Head of caudate nucleus (tissue), 42 donors: ENCODE measurements at regions not wholly inside any gene's neighbourhood (a gene's known extent, or its start where the extent isn't known, plus 50 kb on each side); places are given as distances from the start of the nearest gene placed in this dataset.
"Not testable (repeated sequence)": the region's sequence is repeated elsewhere in the genome, so short reads cannot be mapped to it uniquely, and the experiment has no call there.

Experiments
- DNase-seq, 42 donors: peaks; one replicate each; pipeline versions ENCODE4 v3.0.0 to v3.0.0-alpha.2; 2020 to 2021; ENCODE audit warnings: mixed read lengths in 7 of 42
- intact Hi-C: fragments of 100-400 bp; cut with DNase I; formaldehyde crosslinking; loops from one replicate; pipeline ENCODE4 v1.15.0; 2022

DNA sequence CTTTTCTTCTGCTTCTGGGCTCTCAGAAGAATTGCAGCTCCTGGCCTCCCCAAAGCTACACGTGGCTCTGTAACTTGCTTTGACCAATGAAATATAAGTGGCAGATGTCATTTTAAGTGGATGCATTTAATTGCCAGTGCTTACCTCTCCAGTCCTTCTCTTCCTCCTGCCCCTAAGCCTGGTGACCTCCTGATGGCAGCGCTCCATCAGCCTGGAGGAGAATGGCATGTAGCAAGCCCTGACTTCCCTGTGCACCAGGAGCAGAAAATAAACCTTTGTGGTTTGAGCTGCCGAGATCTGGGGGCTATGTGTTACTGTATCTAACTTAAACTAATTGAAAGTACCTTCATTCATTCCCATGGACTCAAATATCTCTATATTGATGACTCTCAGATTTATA lies 304.7 kb upstream of the CHRNA7 start:
- intact Hi-C loops, DNase-seq: not testable (repeated sequence)

DNA sequence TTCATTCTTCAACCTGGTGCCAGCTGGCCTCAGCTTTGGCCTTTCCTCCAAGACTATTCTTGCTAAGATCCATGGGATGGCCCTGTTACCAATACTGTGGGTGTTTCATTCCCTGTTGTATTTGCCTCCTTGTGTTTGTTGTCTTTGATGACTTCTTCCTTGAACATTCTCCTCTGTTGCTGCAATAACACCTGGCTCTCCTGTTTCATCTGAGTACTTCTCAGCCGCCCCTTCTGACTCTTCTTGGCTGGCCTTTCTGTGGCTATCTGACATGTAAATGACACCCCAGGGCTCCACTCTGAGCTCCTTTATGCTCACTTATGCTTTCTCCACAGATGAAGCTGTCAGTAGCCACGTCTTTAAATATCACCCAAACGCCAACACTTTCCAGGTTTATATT lies 302.7 kb upstream of the CHRNA7 start:
- intact Hi-C loops = no loop called here
- DNase-seq = no peak

DNA sequence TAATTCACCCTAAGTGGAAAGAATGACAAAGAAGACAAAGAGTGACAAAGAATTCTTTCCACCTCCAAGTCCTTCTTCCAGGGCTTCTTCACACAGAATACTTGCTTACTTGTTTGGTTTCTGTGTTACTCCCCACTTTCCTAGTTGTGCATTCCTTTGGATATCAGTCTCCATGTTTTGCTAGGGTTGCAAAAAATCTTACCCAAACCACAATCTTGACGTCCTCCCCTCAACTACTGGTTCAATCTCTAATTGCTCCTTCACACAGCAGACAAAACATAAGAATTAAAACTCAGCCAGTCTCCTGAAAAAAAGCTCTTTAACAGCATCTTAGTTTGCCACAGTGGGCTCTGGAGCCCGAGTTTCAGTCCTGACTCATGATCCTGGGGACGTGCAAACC lies 297.6 kb upstream of the CHRNA7 start:
- no peak for DNase-seq
- intact Hi-C loops = no loop called here

DNA sequence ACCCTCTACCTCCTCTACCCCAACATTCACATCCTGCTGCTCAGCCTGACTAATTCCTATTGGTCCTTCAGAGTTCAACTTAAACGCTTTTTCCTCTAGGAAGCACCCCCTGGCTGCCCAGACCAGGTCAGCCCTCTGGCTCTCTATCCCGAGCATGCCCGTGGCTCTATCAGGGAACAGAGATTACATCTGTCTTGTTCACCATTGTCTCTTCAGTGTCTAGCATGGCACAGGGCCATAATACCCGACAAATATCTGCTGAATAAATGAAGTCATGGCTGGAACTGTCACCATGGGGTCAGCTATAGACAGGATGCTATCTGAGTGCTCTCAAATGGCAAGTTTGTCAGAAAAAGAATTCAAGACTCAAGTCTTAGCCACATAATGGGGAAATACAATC lies 296.9 kb upstream of the CHRNA7 start:
- peak in 31 of 42 donors; percentile 13 to 81 (median 43) for DNase-seq

DNA sequence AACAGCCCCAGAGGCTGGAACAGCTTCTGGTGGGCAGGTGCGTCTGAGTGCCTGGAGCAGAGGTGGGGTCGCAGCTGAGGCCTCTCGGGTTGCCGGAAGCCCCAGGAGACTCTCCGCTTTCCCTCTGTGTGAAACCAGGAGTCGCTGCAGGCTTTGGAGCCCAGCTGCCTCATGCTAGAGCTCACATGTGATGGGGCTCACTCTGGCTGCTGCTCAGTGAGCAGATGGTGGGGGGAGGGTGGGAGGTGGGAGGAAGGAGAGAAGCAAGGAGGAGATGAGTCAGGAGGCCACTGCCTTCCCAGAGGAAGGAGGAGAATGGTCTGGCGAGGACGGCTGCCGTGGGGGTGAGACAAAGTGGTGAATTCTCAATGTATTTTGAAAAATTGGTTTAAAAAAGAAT lies 290.1 kb upstream of the CHRNA7 start:
- peak in 27 of 42 donors; percentile 11 to 76 (median 26) for DNase-seq
- intact Hi-C loops = no loop called here

More for the DNA sequence above, 296.9 kb upstream of the CHRNA7 start:
- intact Hi-C loops = no loop called here

DNA sequence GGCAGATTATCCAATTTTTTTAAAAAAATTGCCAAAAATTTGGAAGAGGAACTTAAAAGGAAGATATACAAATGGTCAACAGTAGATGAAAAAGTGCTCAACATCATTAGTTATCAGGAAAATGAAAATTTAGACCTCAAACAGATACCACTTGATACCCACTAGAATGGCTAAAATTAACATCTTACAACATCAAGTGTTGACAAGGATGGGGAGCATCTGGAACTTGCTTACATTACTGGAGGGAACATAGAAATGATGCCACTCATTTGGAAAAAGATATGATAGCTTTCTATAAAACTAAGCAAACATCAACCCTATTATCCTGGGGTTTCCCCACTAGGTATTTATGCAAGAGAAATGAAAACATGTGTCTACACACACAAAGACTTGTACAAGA lies 284.5 kb upstream of the CHRNA7 start:
- DNase-seq = no peak
- intact Hi-C loops = no loop called here

DNA sequence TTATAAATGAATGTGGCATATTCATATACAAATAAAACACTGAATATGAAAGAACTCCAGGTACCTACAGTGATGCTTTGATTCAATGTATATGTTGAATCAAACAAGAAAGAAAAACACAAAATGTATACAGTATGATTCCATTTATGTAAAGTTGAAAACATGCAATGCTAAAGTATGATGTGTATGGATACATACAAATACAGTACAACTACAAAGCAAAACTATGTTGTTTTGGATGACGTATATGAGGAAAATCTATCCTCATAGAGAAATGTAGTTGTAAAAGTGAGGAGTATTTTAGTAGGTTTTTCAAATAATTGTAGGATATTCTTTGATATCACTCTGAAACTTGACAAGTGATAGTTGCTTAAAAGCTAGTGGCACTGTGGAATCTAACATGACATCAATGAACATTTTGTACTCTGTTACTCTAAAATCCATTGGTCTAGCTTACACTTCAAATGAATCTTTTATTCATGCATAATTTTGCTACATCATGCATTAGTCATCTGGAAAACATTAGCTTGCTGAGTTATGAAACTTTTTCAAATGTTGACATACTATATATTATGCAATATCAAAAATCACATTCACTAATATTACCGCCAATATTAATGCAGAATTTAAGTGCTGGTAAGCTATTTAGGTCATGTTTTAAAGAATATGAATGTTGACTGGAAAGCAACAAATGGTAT lies 278.1 kb upstream of the CHRNA7 start:
- intact Hi-C loops = no loop called here
- DNase-seq = no peak

DNA sequence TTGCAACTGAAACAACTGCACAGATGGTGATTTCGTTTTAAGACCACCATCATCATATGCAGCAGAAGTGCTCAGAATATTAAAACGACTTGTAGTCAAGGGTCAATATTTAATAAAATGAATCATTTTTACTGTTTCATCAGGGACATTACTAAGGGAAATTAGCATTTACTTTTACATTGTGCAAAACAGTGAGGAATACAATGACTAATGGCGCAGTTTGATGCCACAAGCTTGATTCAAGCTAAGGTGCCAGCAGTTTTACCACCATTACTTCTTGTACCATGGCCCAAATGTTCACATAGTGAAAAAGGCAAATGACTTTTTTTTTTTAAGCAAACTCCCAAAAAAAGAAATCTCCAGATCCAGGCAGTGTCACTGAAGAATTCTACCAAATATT lies 277.4 kb upstream of the CHRNA7 start:
- intact Hi-C loops = no loop called here
- DNase-seq = no peak

DNA sequence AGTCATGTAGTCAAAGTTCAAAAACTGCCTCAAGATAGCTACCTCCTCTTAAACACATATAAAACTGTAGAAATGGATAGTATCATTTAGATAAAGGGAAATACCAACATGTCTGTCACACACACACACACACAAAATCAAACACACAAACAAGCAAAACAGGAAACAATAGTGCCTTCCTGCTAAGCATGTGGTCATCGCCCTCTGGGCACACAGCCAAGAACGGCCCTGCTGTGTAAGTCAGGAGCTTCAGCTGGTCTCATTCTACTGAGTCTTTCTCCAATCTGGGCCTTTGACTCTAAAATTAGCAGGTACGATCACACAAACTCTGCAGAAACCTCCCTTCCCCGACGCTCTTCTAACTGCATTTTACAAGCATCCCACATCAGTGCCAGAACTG lies 272.2 kb upstream of the CHRNA7 start:
- peak; percentile 37 to 96 (median 88) for DNase-seq
- intact Hi-C loops = no loop called here

DNA sequence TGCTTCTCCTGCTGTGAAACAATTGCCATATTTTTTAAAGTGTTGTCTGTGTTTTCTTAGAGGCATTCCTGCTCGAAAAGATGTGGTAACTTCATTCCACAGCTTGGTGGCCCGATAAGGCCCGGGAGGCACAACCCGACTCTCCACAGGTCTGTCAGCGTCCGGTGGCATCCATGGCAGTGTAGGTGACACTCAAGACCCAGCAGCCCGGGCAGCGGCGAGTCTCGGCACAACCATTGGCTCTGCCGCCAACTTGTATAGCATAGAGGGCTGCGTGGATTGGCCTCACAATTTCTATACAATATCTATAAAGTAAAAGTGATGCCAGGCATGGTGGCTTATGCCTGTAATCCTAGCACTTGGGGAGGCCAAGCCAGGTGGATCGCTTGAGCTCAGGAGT lies 262.3 kb upstream of the CHRNA7 start:
- intact Hi-C loops = no loop called here
- DNase-seq = no peak

DNA sequence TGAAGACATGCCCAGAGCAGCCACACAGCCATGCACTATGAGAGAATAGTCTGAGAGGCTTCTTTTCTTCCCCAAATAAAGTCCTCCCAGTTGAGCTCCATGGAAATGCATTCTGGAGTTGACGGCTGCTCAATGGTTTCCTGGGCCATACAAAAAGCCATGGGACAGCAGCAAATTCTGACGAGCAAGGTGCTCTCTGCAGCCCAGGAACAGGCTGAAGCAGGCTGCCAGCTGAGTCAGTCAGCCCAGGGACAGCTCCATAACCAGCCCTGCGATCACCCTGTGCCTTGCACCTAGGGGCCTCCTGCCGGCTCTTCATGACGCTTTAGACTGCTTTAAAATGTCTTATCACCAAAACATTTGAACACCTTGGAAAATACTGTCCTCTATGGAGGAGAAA lies 256.3 kb upstream of the CHRNA7 start:
- DNase-seq = no peak
- intact Hi-C loops = no loop called here

DNA sequence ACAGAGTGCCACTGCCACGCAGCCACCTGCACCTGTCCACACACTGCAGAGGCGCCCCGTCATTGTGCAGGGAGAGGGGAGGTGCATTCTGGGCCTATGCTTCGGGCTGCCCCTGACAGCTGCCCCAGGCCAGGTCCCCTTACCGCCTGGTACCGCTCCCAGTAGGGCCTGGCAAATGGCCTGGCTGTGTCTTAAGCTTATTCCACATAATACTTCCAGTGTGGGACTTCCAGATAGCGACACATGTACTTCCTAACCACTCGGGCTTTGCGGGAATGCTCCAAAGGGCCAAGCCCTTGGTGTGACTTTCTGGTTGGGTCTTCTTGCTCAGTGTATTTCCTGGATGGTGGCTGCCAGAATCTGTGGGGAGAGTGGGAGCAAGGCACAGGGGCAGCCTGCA lies 254.3 kb upstream of the CHRNA7 start:
- DNase-seq = peak in 6 of 42 donors; percentile 8 to 47 (median 38)

DNA sequence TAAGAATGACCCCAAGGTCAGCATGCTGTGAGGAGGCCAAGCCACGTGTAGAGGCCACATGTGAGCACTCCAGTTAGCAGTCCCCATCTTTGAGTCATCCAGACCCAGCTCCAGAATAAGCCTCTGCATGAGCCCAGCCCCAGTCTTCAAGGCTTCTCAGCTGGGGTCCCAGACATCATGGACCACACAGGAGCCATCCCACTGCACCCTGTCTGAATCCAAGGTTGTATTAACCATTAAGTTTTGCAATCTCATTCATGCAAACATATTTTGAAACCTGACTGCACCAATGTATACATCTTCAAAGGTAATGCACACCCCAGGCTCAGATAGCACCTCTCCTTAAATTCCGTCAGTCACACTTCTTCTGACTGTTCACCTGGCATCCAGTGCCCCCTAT lies 249.1 kb upstream of the CHRNA7 start:
- intact Hi-C loops = no loop called here
- no peak for DNase-seq

More for the DNA sequence above, 254.3 kb upstream of the CHRNA7 start:
- intact Hi-C loops = no loop called here

DNA sequence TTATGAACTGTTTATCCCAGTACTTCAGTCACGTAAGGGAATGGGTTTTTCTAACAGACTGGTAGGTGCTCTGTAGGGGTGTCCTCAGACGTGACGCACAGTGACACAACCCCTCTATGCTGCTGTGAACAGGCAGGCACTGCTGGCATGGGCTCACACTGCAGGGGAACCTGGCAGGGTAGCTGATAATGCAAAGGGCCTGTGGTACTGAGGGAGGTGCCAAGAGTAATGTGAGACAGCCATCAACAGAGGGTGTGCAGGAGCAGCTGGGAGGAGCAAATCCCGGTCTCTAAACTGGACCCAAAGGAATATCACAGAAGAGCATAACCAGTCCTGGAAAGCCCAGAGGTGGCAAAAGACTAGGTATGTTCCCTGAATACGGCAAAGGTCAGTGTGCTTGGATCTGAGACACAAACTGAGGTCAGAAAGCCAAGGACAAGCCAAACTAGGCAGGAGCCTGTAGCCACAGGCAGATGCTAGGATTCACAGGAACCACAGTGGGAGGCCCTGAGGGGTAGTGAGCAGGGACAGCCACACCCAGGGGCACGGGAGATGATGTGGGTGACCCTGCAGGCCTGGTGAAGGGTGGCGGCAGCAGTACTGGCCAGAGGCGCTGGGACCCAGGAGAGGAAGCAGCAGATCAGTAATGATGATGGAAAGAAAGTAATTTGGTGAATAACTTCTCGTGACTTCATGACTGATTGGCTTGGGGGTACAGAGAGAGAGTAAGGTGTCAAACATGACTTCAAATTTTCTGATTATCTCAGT lies 248.1 kb upstream of the CHRNA7 start:
- intact Hi-C loops = no loop called here
- peak in 1 of 42 donors; percentile 39 for DNase-seq

DNA sequence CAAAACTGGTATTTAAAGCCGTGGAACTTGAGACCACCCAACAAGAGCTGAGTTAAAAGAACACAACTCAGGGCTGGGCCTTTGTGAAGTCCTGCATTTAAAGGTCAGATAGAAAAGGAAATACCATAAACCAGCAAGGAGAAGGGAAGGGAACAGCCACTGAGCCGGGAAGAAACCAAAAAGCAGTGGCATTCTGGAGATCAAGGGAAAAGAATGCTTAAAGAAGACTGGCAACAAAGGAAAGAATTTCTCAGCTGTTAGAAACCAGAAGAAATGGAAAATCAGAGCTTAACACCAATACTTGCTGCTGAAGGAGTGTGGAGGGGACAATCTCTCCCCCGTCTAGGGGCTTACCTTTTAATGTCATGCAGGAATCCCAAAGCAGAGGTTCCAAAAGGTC lies 247.4 kb upstream of the CHRNA7 start:
- no peak for DNase-seq
- intact Hi-C loops = no loop called here

DNA sequence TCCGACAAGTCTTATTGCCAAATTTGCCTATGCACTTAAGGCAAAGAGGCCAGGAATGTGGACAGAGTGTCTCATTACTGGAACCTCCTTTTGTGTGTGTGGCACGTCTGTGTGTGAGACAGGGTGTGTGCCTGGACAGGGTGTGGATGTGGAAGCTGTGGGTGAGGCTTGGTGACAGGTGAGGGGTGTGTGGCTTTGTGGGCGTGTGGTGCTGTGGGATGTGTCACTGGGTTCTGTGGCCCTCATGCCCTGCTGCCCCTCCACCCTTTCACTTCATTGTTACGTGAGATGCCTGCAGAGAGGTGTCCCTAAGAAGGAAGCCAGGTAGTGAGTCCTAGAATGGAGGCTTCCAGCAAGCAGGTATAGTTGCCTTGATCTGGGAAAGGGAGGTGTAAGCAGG lies 244.0 kb upstream of the CHRNA7 start:
- DNase-seq = peak in 1 of 42 donors; percentile 10
- intact Hi-C loops = no loop called here

DNA sequence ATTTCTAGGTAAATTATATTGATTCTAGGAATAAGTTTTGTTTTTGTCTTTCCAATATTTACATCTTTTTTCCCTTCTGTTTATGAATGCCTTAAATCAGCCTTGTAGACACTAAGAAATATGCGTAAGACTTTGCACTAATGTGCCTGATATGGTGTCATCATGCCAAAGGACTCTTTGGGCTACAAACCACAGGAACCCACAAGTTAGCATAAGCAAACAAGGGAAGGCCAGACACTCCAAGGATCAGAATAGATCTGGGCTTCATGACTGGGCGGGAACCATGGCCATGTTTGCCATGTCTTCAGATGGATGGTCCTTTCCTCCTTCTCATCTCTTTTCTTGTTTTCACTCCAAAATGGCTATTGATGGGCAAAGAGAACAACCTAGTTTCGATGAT lies 242.2 kb upstream of the CHRNA7 start:
- intact Hi-C loops = no loop called here
- DNase-seq = no peak

DNA sequence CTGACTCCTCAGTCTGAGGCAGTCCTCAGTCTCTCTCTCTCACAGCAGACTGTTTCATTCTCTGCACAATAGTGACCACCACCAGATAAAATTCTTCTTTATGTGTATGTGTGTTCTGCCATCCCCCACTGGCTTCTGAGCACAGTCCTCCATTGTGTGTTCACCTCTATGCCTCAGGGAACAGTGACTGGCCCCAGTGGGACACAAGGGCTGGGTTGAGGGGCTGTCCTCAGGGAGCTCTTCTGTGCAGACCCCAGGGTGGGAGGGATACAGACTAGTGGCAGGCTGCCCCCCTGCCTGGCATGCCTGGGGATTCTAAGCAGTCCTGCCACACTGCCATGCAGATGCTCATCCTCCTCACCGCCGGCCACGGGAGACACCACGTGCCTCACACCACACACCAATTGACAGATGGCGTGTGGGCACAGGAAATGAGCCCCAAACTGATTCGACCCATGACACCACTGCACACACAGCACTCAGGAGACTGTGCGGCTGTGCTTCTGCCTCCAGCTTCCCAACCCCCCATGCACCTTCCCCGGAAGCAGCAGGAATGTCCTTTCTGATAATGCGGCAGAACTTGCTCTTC lies 237.6 kb upstream of the CHRNA7 start:
- DNase-seq = peak in 2 of 42 donors; percentile 14
- intact Hi-C loops = no loop called here

DNA sequence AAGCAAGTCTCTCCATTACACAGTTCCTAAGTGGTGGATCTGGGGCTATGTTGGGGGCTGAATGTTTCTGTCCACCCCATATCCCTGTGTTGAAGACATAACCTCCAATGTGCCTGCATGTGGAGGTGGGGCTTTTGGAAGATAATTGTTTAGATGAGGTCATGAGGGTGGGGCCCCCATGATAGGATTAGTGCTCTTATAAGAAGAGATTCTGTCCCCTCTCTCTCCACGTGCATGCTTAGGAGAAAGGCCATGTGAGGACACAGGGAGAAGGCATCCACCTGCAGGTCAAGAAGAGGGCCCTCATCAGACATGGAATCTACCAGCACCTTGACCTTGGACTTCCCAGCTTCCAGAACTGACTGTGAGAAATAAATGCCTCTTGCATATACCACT lies 231.0 kb upstream of the CHRNA7 start:
- peak in 2 of 42 donors; percentile 1 to 8 for DNase-seq
- intact Hi-C loops = no loop called here

DNA sequence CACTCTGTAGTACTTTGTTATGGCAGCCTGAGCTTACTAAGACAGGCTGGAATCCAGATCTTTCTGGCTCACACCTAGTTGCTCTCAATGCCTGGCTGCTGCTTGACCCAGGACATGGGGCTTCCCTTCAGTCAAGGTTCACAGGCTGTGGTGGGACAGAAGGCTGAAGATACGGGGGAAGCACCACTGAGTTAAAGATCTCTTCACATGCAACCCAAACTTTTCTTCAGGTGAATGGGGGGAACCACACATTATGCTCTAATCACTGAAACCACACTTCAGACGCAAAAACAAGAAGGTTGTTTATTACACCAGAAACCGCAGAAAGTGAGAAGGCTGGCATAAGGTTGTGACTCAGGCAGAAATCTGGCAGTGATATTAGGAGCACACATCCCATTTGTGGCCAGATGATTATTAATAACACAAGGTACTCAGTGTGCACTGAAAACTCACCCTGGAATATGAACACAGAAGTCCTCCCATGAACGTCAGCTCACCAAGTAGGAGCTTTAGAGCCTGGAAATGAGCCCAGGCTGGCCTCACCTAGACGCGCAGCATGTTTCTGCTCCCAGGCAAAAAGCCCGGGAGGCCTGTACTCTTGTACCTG lies 230.5 kb upstream of the CHRNA7 start:
- intact Hi-C loops = no loop called here
- no peak for DNase-seq
